GM12878 (cell line): ENCODE measurements at regions not wholly inside any gene's neighbourhood (a gene's known extent, or its start where the extent isn't known, plus 50 kb on each side); places are given as distances from the start of the nearest gene placed in this dataset.

ENCODE experiments used
- CTCF ChIP-seq, 3 experiments: IDR thresholded peaks in 2 of 3; conservative IDR thresholded peaks in 1 of 3; 2 replicates each; pipeline ENCODE4 v1.5.1; 2011; ENCODE audit warnings: low read depth in 3 of 3, low read length in 3 of 3, mild to moderate bottlenecking in 3 of 3, control low read depth in 2 of 3, moderate library complexity in 2 of 3, inconsistent platforms in 1 of 3, mixed read lengths in 1 of 3; ENCODE audit not compliant: control insufficient read depth in 2 of 3, insufficient read depth in 1 of 3; ENCODE audit errors: extremely low read depth in 1 of 3
- JUND ChIP-seq: IDR thresholded peaks from 2 replicates; pipeline ENCODE4 v1.6.1; 2012; ENCODE audit warnings: low read depth, mild to moderate bottlenecking, low read length, improper control_type of control experiment, moderate library complexity
- POU2F2 ChIP-seq: IDR thresholded peaks from 3 replicates; pipeline ENCODE4 v1.6.1; 2011; ENCODE audit warnings: low read depth, mild to moderate bottlenecking, low read length, borderline replicate concordance
- SMC3 ChIP-seq: IDR thresholded peaks from 2 replicates; pipeline ENCODE4 v1.6.1; 2011; ENCODE audit warnings: low read length, improper control_type of control experiment, borderline replicate concordance
- SP1 ChIP-seq: IDR thresholded peaks from one replicate; pipeline ENCODE4 v1.6.1; 2011; ENCODE audit warnings: low read depth, low read length
- USF2 ChIP-seq: IDR thresholded peaks from 2 replicates; pipeline ENCODE4 v1.6.1; 2011; ENCODE audit warnings: low read depth, low read length, improper control_type of control experiment, borderline replicate concordance

- TF ChIP-seq USF2 (no peak), JUND (no peak), SP1 (no peak), CTCF (IDR thresholded peaks at IDR 0.05 in 2 of 3, conservative IDR thresholded peaks at IDR 0.05 in 1 of 3; ENCODE audit: control insufficient read depth in 2 of 3, extremely low read depth in 1 of 3, insufficient read depth in 1 of 3, low read depth in 3 of 3, low read length in 3 of 3) (no peak), POU2F2 (no peak), SMC3 (no peak)
Observed at GRCh38 chr2:226487573-226487972, 312.0 kb downstream of the IRS1 start.
